OCI-LY1 (cell line): ENCODE measurements at regions not wholly inside any gene's neighbourhood (a gene's known extent, or its start where the extent isn't known, plus 50 kb on each side); places are given as distances from the start of the nearest gene placed in this dataset.

Experiments used
- H2AFZ ChIP-seq: fragments of 200-600 bp; sonication (generic), shearing (Covaris generic); 2 replicates; pipeline ENCODE4 v1.6.0; 2014; ENCODE audit warnings: antibody characterized with exemption, mild to moderate bottlenecking, low read length
- H3F3A ChIP-seq: fragments of 200-600 bp; sonication (generic), shearing (Covaris generic); 2 replicates; pipeline ENCODE4 v1.6.0; 2014; ENCODE audit warnings: mild to moderate bottlenecking, antibody characterized with exemption, low read length, moderate library complexity; ENCODE audit not compliant: insufficient read depth
- H3K27ac ChIP-seq: fragments of 200-600 bp; sonication (generic); 2 replicates; pipeline ENCODE4 v1.5.1; 2014; ENCODE audit warnings: low read length, mixed run types, mild to moderate bottlenecking, low read depth; ENCODE audit not compliant: poor library complexity, severe bottlenecking
- H3K27me3 ChIP-seq: fragments of 200-600 bp; sonication (generic); 2 replicates; pipeline ENCODE4 v1.6.0; 2014; ENCODE audit warnings: antibody characterized with exemption, mild to moderate bottlenecking, low read length, moderate library complexity; ENCODE audit not compliant: insufficient read depth
- H3K36me3 ChIP-seq: fragments of 200-600 bp; sonication (generic); 2 replicates; pipeline ENCODE4 v1.6.1; 2014; ENCODE audit warnings: mild to moderate bottlenecking, antibody characterized with exemption, low read length, moderate library complexity, mixed read lengths; ENCODE audit not compliant: insufficient read depth
- H3K4me1 ChIP-seq: fragments of 200-600 bp; sonication (generic); 2 replicates; pipeline ENCODE4 v1.5.1; 2014; ENCODE audit warnings: mild to moderate bottlenecking, low read length, moderate library complexity; ENCODE audit not compliant: insufficient read depth, severe bottlenecking
- H3K4me2 ChIP-seq: fragments of 200-600 bp; sonication (generic), shearing (Covaris generic); 2 replicates; pipeline ENCODE4 v1.6.1; 2014; ENCODE audit warnings: low read length
- H3K4me3 ChIP-seq: fragments of 200-600 bp; sonication (generic); 2 replicates; pipeline ENCODE4 v1.5.1; 2014; ENCODE audit warnings: low read length, low read depth, mild to moderate bottlenecking, mixed read lengths; ENCODE audit not compliant: poor library complexity, severe bottlenecking
- H3K79me2 ChIP-seq: fragments of 200-600 bp; shearing (Covaris generic); 2 replicates; pipeline ENCODE4 v1.6.1; 2016; ENCODE audit warnings: mixed run types, low read length, mixed read lengths; ENCODE audit not compliant: insufficient read depth
- H3K9ac ChIP-seq: fragments of 200-600 bp; sonication (generic), shearing (Covaris generic); 2 replicates; pipeline ENCODE4 v1.6.1; 2014; ENCODE audit warnings: mild to moderate bottlenecking, low read length, mixed read lengths
- H3K9me2 ChIP-seq: fragments of 200-600 bp; sonication (generic), shearing (Covaris generic); 2 replicates; pipeline ENCODE4 v1.6.1; 2014; ENCODE audit warnings: low read depth, mild to moderate bottlenecking, low read length, mixed read lengths
- H3K9me3 ChIP-seq: fragments of 200-600 bp; shearing (Covaris generic); 2 replicates; pipeline ENCODE4 v1.6.1; 2014; ENCODE audit warnings: low read length, mixed read lengths
- H4K20me1 ChIP-seq: fragments of 200-600 bp; sonication (generic), shearing (Covaris generic); 2 replicates; pipeline ENCODE4 v1.6.0; 2016; ENCODE audit warnings: mild to moderate bottlenecking, low read length; ENCODE audit not compliant: insufficient read depth
- CTCF ChIP-seq: fragments of 200-600 bp; sonication (generic), shearing (Covaris generic); IDR thresholded peaks from 2 replicates; pipeline ENCODE4 v1.5.1; 2017; ENCODE audit warnings: mild to moderate bottlenecking, antibody characterized with exemption, low read length, moderate library complexity, mixed read lengths
- EZH2 ChIP-seq: fragments of 200-600 bp; sonication (generic), shearing (Covaris generic); IDR thresholded peaks from 2 replicates; pipeline ENCODE4 v1.8.0; 2017; ENCODE audit warnings: borderline replicate concordance, mixed run types, mild to moderate bottlenecking, antibody characterized with exemption, low read length, moderate library complexity, mixed read lengths

DNA sequence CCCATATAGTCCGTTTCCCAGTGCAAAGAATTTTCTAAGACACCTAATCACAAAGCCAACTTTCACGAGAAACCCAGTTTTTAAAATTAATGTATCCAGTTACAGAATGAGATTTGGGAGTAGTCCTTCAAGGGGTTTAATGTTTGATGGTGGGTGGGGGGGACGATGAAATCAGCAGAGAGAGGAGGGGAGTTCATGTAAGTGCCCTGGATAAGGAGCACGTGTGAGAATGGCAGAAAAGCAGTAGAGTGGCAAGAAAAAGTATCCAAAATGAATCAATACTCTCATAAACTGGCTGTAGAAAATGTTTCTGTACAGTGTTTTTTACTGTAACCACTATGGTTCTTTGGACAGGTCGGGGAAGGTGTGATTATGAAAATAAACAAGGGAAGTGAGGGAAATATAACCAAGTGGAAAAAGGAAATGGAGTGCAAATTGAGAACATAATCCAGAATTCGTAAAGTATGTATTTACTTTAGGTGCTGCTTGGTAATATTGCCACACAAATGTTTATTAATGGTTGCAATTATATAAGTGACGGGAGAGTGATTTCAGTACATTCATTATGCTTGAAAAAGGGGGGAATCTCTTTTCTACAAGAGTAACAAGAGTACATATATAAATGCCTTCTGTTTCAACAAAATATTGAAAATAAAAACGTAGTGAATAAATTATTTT is 118.7 kb upstream of the RRP15 start:
- TF ChIP-seq EZH2 (no peak), CTCF (no peak)
- H3K4me2 ChIP-seq, result no peak overlapping the region
- no peak overlapping the region for H3K4me3 ChIP-seq
- H3K36me3 ChIP-seq, result no peaks in the 10 kb centered on the region
- peaks cover 10% of the 10 kb centered on the region for H3K4me1 ChIP-seq
- no peaks in the 10 kb centered on the region for H3K9me3 ChIP-seq
- H3K27ac ChIP-seq, result no peak overlapping the region
- no peaks in the 10 kb centered on the region for H4K20me1 ChIP-seq
- H3K9me2 ChIP-seq, result no peaks in the 10 kb centered on the region
- H3K79me2 ChIP-seq, result no peaks in the 10 kb centered on the region
- H3K9ac ChIP-seq, result no peak overlapping the region
- H3K27me3 ChIP-seq, result peaks cover 4% of the 10 kb centered on the region; the same call in 1 of the 2 replicates
- no peaks in the 10 kb centered on the region for H3F3A ChIP-seq
- no peak overlapping the region for H2AFZ ChIP-seq

DNA sequence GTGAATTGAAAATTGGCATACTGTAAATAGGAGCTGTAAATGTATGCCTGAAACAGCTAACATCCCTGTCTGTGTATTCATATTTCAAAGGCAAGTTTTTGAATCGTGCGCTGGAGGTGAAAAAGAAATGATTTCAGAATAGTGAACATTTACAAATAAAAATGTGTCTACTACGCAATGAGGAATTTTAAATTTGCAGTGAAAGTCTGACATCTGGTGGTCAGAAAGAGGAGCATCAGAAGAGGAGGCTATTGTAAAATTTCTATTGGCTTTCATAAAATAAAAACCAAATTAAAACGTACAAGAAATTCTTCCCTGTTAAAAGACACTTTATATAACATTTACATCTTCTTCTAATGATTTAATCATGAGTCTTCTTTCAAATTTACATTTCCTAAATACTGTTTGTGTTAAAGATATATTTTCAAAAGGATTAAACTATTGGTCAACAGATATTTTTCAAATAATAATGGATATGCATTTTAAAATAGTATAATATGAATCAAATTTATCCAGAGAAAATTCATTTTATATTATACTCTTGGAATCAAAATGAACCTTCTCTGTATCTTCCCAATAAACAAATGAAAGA is 113.7 kb upstream of the RRP15 start:
- Histone ChIP-seq H3K9ac (no peak overlapping the region), H3K79me2 (no peaks in the 10 kb centered on the region), H2AFZ (no peak overlapping the region), H3K4me2 (no peak overlapping the region), H3K36me3 (no peaks in the 10 kb centered on the region), H4K20me1 (no peaks in the 10 kb centered on the region), H3K9me3 (no peaks in the 10 kb centered on the region), H3K27me3 (no peaks in the 10 kb centered on the region), H3K9me2 (no peaks in the 10 kb centered on the region), H3K27ac (no peak overlapping the region), H3K4me3 (no peak overlapping the region), H3K4me1 (peaks cover 4% of the 10 kb centered on the region), H3F3A (no peaks in the 10 kb centered on the region)
- TF ChIP-seq CTCF (peak; percentile 76), EZH2 (no peak)

DNA sequence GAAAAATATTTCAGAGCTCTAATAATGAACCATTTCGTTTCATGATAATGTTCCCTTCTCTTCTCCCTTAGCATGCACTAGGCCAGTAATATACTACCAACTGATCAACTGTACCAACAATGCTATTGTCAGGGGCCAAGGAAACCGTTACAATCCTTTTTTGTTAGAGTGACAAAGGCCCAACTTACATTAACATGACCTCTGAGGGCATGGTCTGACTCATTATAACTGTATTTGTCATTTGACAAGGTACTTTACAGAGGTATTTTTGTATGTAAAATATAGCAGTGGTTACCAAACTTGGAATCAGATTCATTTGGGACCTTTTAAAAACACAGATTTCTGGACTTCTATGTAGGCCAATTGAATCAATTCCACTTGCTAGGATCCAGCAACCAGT is 102.6 kb upstream of the RRP15 start:
- Histone ChIP-seq H2AFZ (no peak overlapping the region), H3K4me2 (no peak overlapping the region), H3K27ac (no peak overlapping the region), H3K27me3 (no peaks in the 10 kb centered on the region), H3K4me1 (no peaks in the 10 kb centered on the region), H3K79me2 (no peaks in the 10 kb centered on the region), H3K36me3 (no peaks in the 10 kb centered on the region), H3K4me3 (no peak overlapping the region), H3F3A (no peaks in the 10 kb centered on the region), H3K9me3 (no peaks in the 10 kb centered on the region), H3K9ac (no peak overlapping the region), H3K9me2 (no peaks in the 10 kb centered on the region), H4K20me1 (no peaks in the 10 kb centered on the region)
- TF ChIP-seq CTCF, result no peak
- no peak for TF ChIP-seq EZH2
